HG03520 (cell line): ENCODE measurements at regions not wholly inside any gene's neighbourhood (a gene's known extent, or its start where the extent isn't known, plus 50 kb on each side); places are given as distances from the start of the nearest gene placed in this dataset.

Source experiments
- ATAC-seq: cut with Tn5 transposase; IDR thresholded peaks from one replicate; pipeline ENCODE4 v1.9.1; 2021; ENCODE audit warnings: mild to moderate bottlenecking, moderate library complexity; ENCODE audit not compliant: unreplicated experiment

DNA sequence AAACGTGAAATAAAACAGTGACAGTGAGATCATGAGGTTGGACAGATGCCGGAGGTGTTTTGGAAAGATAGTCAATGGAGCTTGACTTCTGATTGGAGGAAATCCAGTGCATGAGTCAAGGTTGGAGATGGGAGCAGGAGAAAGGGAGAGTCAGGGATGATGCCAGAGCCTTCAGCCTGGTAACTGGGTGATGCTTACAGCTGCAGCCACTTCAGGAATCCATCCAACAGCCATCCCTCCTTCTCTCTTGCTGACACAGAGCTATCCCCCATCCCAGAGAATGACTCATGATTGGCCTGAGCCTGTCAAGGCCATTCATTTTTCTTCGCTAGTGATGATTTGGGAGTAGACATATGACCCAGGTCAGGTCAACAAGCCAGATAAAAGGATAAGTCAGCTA, 112.8 kb downstream of the SAMD5 start:
- ATAC-seq = no peak

DNA sequence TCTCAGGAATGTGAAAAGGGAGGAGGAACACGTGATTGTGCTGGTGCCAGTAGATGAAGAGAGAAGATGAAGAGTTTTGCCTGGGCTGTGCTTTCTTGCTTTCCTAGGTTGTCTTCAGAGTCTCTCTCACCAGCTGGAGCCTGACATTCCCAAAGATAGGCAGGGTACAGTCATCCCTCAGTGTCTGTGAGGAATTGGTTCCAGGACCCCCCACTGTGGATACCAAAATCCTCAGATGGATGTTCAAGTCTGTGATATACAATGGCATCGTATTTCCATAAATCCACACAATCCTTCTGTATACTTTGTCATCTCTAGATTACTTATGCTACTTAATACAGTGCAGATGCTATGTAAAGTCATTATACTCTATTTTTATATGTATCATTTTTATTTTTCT, 113.5 kb downstream of the SAMD5 start:
- ATAC-seq = no peak

DNA sequence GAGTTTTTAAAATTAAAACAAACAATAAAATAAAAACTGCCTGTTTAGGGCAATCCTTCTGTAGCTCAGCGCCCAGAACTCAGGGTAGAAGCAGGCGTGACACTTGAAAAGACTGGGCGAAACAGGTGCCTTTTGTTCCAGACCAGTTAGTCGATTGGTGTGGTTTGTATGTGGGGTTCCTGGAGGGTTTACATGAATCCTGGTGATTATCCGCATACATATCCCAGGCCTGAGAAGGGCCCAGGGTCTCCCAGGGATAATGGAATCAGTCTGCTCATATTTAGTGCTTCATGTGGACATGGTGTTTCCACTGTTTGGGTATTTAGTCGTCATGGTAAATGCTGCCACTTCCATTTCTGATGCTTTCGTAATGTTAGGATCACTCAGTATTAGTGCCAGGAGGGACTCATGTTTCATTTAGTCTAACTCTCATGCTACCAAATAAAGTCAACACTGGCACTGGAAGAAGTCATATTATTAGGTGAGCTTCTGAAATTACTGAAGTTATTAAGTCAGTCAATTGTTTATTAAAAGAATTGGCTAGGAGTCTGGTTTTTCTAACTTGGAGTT, 116.5 kb downstream of the SAMD5 start:
- no peak for ATAC-seq

DNA sequence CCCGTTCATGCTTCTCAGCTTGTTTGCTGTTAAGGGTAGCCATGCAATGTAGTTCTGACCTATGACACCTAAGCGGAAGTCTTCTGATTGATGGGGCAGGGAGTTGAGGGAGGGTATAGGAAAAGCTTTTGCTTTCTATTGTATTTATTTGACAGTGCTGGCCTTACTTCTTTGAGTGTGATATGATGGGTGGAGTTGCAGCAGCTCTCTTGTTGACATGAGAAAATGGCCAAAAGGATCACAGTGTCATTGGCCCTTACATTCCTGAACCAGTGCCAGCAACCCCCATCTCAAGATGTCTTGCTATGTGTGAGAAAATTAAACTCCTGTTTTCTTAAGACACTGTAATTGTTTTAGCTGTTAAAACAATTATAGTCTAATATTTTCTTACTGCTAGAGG, 117.5 kb downstream of the SAMD5 start:
- no peak for ATAC-seq

DNA sequence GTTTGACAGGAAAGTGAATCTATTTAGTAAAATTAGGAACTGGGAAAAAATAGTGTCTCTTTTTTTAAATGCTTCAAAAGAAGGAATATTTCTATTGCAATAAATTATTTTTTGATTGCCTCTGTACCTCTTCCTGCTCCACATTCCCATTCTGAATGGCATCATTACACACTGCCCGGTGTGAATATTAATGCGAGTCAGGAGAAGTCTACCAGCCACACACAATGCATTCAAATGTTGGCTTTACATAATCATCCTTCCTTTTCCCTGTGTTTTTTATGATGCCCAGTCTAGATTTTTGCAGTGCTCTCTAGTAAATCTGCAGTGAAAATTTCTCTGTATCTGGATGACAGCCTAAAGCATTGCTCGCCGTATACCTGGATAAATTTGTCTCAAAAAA, 118.9 kb downstream of the SAMD5 start:
- ATAC-seq = no peak

DNA sequence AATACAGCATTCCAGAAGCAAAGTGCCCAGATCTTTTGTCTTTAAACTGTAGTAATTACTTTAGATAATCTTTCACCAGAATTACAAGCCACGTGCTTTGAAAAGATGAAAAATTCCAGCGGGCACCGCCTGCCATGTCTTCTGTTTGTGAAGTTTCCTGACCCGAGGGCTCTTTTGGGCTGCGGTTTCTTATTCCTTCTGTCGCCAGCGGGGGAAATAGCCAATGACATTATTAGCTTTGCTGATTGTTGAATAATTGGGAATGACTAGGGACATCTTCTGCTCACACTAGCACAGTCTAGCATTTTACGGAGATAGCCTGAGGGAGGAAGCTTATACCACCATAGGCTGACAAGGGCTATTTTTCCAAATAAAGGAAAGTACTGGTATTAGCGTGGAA, 124.7 kb downstream of the SAMD5 start:
- no peak for ATAC-seq

DNA sequence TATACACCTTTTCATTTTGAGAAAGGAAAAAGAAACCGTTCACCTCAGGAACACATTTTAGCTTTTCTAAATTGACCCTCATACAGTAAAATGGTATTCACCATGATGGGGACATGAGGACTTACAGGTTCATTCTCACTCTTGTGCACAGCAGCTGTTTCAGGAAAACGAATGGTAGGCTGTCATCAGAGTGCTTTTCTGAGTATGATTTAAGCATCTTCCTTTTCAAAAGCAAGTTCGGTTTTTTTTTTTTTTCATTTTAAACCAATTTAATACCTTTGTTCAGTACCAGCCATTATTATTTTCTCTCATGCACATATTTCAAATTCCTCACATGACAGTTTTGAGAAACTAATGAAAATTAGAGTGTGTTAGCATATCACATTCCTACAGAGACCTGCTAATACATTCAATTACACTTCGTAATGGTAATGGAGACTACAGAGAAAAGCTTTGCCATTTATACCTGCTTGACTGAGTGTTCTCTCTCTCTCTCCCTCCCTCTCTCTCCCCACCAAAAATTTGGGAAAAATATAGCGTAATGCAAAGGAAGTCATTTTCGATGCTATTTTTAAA, 129.2 kb downstream of the SAMD5 start:
- ATAC-seq = no peak

DNA sequence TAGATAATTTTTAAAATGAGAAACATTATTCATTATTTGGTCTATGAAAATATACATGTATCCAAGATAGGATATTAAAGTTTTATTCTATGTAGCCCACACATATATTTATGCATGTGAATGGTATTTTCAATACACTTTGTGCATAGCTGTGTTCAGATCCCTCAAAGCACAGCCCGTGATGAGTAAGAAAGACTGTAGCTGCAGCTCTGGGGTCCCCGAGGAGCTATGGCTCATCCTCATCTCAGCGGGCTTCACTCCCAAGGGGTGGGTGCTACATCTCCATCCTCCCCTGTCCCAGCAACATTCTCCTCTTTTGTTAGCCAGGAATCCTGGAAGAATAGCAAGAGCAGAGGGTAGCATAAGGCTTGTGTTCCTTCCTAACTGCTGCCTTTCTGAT, 130.8 kb downstream of the SAMD5 start:
- no peak for ATAC-seq

DNA sequence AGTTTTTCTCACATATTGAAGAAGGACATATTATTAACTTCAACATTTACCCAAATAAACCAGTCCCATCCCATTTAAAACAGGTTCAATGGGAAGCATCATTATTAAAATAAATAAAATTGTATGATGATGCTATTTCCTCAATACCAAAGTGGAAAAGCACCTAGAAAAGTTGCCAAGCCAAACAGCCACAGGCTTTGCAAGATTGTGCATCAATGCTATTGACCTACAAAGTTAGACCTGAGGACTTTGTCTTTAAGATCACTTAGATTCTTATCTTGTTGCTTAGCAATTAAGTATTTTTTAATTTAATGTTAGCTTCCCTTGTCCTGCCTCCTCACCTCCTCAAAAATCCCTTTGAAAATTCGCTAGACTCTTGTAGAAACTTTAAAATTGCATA, 132.1 kb downstream of the SAMD5 start:
- ATAC-seq = no peak

DNA sequence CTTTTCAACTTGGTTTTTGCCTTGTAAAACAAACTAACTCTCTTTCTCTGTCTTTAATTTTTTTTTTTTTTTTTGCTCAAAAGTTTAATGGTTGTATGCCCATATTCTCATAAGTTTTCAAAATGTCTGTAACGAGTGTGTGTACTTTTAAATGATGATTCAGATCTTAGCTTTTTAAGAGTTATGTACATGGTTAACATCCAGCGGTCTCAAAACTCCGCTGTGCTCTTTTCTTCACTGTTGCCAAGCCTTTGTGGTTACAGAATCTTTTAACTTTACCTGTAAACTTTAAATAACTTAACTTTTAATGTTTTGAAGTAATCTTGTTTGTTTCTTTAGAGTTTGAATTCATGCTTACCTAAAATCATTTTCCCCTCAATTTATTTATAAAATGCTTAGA, 133.0 kb downstream of the SAMD5 start:
- ATAC-seq = no peak

DNA sequence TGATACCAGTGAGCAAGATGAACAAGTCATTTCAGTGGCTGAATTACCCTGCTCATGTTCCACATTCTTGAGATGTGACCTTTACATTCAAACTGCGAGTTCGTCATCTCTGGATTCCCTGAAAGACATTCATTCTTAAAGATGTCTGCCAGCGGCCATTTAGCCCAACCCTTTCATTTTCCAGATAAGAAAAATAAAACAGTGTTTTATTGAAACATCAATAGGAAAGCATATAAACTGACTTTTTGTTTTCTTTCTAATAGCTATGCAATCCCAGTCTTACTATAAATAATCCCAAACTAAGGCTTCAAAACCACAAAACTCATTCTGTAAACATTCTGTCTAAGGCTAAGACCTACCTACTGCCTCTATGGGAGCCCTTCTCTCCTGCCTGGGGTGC, 134.0 kb downstream of the SAMD5 start:
- no peak for ATAC-seq

DNA sequence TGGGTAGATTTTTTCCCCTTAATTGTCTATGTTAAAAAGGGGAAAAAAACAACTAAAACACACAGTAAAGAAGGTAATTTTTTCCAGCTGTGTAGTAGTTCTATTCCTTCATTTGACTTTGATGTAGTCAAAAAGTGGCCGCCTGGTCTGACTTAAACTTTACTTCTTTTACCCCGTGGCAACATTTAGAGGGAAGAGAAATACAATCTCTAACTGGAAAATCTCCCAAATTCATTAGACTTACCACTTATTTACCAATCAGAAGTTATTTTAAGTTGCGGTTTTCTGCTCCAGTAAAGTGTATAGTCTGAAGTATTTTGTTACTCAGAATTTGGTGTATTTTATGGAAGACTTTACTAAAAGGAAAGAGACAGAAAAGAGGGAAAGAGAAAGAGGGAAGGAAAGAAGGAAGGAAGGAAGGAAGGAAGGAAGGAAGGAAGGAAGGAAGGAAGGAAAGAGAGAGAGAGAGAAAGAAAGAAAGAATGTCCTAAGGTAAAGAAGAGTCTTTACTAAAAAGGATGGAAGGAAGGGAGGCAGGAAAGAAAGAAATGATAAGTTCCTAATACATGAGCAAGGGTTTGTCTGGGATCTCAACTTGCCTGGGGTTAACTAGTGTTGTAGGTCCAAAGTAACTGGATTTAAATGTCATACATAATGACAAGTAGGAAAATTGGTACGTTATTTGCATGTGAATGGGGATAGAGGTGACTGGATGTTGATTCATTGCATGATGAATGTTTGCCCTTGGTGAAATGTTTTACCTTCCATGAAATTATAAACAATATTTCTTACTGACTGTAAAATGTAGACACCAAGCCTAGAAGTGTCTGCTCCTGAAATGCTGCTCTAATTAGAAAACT, 135.1 kb downstream of the SAMD5 start:
- no peak for ATAC-seq

DNA sequence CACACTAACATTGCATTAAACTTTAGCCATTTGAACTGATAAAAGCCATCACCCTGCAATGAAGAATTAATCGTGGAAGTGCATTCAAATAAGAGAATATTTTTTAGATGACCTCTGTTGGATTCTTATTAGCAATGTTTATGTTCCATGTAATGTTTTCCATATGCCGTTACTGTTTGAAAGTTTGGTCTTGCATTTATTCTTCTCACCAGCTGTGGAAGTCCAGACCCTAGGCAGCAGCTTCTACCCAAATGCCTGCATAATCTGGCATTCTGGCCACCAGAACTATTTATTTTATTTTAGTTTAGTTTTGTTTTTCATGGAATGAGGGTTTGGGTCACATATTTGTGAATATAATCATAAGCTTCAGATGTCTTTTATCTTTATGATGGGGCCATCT, 140.4 kb downstream of the SAMD5 start:
- ATAC-seq = no peak

DNA sequence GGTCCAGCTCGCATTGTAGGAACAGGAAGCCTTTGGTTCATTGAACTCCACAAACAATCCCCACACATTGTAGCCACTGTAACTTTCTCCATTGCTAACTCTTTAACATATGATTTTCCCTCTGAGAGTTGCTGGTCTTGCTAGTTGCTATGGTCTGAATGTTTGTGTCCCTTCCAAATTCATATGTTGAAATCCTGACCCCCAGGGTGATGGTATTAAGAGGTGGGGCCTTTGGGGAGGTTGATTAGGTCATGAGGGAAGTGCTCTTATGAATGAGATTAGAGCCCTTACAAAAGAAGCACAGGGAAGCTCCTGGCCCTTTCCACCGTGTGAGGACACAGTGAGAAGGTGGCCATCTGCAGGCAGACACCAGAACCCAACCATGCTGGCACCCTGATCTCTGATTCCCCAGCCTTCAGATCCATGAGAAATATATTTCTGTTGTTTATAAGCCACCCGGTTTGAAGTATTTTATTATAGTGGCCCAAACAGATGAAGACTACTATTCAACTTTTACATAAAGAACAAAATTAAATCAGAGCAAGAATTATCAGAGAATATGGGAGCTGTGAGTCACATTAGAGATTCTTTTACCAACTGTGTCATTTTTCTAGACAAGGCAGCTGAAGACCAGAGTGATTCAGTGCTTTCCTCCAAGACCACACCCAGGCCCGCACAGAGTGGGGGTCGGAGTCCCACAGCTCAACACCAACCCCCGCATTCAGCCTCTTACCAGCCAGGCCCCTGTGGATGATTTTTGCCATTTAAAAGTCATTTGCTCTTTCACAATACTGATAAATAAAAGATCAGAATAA, 143.0 kb downstream of the SAMD5 start:
- no peak for ATAC-seq

DNA sequence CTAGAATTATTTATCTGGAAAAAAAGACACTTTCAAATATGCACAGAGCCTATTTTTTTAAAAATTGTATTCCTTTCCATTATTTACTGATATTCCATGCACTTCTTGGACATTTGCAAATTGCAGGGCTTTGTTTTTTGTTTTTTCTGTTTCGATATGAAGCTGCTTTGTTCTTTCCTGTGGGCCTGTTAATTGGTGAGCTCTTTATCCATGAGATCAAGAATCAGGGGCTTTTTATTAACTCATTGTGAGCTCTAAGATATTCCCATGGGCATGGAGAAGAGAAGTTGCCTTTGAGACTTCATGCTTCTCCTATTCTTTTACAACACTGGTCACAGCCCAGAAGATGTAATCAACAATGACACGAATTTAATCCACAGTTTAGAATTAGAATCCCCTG, 145.1 kb downstream of the SAMD5 start:
- ATAC-seq = no peak

DNA sequence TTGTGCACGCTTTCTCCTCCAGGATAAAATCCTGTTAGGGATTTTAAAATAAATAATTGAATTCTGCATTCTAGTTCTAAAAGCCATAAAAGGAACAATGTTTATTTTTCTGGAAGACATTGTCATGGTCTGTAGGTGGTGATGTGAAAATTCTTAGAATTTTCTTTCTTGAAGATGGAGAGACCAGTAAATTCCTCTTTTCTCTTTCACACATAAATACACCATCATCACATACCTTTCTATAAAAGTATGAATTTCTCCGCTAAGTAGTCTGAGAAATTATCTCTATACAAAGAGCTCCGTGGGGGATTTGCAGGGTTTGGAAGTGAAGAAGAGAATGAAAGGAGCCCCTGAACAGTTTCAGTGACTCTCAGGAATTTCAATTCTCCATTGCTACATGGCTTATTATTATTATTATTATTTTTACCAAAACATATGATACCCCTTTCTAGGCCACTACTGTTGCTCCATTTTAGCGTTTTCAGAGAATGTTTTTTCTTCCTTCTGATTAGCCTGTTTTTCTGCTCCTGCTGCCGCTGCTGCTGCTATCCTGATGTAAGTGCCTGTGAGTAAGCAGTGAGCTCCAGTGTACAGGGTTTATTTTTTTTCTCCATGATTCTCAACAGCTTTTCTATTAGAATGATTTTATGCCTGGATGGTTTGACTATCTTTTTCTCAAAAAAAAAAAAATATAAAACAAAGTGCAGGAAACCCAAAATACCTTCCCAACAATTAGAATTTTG, 145.8 kb downstream of the SAMD5 start:
- ATAC-seq = no peak

DNA sequence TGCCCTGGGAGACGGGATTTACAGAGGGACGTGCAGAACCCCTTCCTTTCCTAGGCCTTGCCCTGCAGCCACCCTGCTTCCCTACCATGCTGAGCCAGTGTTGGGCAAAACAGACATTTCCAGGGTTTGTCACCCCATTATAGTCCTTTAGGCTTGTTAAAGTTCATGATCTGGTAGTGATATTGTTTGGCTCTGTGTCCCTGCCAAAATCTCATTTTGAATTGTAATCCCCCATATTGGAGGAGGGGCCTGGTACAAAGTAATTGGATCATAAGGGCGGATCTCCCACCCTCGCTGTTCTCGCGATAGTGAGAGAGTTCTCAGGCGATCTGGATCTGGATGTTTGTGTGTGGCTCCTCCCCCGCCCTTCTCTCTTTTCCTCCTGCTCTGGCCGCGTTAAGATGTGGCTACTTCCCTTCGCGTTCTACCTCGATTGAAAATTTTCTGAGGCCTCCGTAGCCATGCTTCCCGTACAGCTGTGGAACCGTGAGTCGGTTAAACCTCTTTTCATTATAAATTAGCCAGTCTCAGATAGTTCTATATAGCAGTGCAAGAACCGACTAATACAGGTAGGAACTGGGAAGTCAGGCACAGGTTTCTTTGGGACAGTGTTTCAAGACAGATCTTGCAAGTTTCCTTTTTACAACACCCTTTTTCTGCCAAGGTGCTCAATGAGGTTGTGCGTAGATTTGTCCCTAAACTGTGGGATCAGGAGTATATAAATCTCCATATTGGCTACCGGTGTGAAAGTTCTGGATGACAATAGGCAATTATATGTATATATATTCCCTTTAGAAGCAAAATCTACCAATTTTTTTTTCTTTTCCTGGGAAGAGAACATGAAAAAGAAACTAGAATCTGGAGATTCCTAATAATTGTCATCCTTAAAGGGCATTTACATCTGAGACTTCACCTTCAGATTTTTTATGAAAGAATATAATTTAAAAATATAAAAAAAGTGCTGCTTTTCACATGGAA, 152.1 kb downstream of the SAMD5 start:
- no peak for ATAC-seq

DNA sequence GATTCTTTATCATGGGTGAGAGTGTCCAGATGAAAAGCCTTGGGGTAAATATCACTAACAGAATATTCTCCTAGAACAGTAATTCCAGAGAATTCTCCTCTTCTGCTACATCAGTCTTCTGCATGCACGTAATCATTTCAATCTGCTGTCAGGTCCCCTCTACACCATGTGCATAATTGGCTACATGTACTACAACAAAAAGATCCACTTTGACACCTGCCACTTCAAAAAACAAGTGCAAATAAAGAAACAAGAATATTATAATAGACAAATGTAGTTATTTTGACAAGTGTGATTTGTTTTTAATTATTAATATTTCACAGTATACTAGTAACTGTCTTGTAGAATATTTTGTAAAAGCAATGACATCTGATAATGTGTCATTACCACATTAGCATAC, 154.2 kb downstream of the SAMD5 start:
- no peak for ATAC-seq

DNA sequence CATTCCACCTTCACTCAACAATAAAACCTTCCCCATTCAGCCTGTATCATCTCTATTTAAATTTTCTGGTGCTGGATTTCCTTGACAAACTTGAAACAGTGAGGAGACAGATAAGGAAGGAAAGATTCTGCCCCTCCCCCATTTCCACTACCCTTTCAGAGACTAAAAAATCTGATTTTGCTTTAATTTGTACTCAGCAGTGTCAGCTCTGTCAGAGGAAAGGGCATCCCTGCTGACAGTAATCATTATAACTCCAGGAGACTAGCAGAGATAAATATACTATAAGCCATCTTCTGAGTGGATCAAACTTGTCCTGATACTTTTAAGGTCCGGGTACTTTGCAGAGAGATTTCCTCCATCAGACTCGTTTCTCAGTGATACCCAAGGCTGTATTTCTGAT, 155.6 kb downstream of the SAMD5 start:
- no peak for ATAC-seq

DNA sequence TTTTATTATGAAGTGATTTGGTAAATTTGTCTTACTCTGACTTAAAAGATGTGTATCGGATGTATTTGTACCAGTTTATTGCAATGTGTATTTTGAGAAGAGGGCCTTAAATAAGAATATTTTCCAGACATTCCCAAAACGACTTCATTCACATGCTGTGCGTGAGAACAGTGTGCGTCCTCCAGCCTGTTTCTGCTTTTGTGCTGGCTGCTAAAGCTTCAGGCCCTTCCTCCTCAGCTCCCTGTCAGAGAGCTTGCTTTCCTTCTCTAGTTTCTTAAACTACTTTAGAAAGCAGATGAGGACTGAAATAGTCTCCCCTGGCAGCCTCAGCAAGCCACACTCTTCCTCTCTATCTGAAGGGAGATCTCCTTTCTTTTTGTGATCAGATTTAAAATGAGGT, 157.8 kb downstream of the SAMD5 start:
- no peak for ATAC-seq
